Activated CD4-positive, alpha-beta T cell treated with anti-CD3 and anti-CD28 coated beads, Interleukin-2, Interleukin-6, amounts not matched to agents 100 ng/mL and 50 ng/mL, durations not matched to agents 16 hours and 8 hours (primary cell): ENCODE measurements at regions not wholly inside any gene's neighbourhood (a gene's known extent, or its start where the extent isn't known, plus 50 kb on each side); places are given as distances from the start of the nearest gene placed in this dataset.

Experiments used
- DNase-seq: peaks from one replicate; pipeline ENCODE4 v3.0.0-alpha.2; 2020

DNA sequence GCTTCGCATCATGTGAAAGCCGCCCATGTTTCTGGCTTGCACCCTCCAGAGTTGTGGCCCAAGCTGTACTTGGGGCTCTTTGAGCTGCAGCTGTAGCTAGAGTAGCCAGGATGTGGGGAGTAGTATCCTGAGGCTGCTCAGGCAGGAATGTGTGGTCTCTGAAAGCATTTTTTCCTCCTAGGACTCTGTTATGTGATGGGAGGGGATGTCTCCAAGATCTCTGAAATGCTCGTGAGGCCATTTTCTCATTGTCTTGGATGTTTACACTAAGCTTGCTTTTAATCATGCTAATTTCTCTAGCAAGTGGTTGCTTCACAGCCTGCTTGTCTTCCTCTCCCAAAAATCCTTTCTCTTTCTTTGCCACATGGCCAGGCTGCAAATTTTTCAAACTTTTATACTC, 687.6 kb downstream of the DCDC2C start:
- no peak for DNase-seq

DNA sequence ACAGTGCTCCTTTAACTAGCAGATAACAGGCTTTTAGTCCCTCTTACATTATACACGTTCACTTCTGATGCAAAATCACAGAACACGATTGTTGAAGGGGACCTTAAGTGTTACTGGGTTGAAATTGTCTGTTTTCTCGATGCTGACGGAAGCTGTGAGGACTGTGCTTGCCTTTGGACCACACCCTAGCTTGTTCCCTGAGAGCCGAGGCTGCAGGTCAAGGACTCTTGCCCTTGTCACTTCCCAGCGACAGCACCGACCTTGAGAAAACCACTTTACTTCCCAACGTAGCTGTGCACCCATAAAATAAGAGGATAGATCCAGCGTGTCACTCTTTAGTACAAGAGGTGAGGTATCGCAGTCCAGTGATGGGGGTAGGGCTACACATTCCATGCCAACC, 701.0 kb downstream of the DCDC2C start:
- no peak for DNase-seq

DNA sequence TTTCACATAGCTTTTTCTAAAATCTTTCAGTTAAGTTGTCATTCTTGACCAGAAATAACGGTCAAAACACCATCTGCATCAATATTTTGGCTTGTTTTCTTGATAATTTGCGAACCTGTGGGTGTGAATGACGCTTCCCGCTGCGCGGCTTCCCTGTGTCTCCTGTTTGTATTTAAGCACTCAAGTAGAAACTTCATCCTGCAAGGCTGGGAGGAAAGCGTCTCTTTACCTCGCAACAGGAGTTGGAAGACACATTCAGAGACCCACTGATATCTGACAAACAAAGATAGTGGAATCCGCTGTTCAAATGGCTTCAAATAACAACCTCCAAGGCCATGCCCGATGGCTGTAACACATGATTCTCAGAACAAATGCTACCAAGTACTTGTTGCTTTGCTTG, 704.9 kb downstream of the DCDC2C start:
- no peak for DNase-seq

DNA sequence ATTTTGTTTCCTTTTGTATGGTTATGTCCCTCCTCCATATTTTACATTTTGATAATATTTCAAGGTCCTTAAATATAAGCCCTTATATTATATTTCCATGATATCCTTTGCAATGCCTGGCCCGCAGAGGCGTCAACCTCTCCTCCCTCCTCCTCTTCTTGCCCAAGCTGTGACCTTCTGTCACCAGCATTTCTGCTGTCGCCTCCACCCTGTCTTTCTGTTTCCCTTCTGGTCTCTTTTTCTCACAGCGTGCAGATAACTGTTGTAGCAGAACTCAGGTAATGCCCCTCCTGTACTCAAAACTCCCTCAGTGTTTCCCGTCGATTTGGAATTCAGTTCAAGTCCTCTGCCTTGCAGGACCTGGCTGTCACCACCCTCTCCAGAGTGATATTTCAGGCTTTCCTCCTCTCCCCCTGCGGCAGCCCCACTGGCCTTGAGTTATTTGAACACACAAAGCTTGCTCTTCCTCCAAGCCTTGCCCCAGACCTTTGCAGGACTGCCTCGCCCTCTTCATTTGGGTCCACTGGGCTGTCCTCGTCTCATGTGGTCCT, 709.3 kb downstream of the DCDC2C start:
- DNase-seq, result no peak

DNA sequence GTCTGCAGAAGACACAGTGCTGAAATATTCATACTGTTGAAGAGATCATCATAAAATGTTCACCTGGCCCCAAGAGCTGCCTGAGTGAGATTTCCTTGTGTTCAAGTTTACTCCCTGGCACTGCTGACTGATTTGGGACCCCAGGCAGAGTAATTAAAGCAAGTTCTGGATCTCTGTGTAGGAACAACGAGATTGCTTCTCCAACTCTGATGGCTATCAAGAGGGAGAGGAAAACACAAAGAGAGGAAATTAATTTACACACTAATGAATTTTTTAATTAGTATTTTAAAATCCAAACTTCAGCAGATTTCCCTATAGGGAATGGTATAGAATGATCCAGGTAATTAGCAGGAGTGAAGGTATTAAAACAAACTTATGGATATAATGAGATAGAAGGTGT, 711.8 kb downstream of the DCDC2C start:
- no peak for DNase-seq

DNA sequence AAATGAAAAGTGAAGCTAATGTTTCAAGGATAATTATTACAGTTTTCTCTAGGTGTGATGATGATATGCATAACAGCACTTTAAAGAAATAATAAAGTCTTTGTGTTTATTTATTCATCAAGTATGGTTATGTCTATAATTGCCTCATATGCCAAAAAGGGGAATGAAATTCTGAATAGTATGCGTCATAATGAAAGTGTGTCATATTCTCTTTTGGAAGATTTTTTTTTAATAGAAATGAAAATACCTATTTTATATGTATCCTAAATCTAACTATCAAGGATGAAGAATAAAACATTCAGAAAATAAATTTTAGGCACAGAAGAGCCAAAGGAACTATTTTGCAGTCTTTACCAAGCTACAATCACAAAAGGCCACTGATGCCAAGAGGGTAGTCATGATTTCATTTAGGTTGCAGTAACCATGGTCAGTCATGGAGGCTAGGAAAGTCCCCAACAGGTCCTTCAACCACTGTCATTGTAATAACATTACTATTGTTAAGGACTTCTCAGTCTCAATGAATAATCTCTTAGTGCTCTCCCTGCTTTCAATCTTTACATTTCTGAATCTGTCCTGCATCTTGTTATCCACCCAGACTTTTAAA, 712.5 kb downstream of the DCDC2C start:
- no peak for DNase-seq

DNA sequence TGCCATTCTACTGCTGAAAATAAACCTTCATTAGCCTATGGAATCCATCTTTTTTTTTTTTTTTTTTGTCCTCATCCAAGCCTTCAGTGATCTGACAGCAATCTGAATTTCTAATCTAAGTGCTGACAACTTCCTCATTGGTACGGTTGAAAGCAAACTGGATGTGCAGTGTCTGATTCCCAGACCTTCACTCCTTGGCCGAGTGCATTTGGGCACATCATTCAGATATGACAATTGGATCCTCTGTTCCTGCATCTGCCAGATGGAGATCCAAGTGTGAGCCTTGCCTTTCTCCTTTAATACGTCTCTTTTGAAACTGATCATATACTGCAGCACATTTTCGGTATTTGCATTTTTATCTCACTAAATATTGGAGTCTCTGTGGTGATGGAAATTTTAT, 713.1 kb downstream of the DCDC2C start:
- DNase-seq, result no peak

DNA sequence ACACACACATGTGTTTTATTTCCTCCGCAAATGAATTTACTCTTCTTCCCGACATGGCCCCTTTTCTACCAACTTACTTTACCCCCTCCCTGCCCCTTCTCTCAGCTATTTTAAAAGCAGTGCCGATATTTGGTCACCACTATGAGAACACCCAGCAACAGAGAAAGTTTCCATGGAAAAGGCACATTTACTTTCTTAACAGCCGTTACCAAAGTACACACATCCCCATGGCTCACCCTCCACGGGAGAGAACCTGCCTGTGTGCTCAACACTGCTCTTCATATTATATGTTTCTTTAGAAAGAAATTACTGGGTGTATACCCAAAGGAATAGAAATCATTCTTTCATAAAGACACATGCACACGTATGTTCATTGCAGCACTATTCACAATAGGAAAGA, 714.4 kb downstream of the DCDC2C start:
- DNase-seq, result no peak

DNA sequence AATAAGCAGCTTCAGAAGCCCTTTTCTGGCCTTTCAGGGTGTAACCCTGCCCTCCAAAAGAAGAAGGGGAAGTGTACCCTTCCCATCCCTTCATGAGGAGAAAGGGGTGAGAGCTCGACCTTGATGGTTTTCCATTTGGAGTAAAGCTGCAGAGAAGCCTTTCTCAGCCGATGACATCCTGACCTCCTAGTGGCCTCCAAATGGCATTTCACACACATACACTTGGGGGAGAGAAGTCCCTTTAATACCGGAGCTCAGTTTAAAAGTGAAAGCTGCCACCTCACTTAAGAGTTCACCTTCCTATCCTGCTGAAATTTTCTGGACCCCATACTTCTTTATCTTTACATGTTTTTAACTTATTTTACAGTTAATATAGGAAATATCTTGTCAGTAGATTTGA, 716.7 kb downstream of the DCDC2C start:
- no peak for DNase-seq

DNA sequence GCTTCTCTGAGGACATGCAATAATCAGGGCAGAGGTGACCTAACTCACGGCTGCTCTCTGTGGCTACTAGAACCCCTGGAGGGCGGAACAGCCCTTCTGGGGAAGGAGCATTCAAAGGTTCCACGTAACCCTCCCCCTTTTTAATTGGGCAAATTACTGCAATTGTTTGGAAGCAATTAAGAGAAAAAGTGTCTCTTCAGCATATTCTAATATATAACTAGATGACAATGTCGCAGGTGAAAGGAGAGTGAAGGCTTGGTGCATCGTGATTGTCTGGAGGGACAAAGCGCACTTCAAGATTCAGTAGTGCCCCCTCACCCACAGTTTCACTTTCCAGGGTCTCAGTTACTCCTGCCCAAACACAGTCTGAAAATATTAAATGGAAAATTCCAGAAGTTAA, 720.8 kb downstream of the DCDC2C start:
- DNase-seq, result no peak

DNA sequence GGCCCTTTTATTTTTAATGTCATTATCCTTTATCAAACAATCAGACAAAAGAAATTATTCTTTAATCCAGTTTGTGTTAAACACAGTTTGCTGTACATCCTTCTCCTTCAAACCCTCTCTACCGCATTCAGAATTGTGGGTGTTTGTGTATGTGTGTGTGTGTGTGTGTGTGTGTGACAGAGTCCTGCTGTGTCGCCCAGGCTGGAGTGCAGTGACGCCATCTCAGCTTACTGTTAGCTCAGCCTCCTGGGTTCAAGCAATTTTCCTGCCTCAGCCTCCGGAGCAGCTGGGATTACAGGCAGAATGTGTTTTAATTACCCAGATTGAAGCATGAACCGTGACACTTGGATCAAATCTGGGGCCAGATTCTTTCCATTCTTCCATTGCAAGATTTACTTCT, 723.7 kb downstream of the DCDC2C start:
- DNase-seq, result no peak

DNA sequence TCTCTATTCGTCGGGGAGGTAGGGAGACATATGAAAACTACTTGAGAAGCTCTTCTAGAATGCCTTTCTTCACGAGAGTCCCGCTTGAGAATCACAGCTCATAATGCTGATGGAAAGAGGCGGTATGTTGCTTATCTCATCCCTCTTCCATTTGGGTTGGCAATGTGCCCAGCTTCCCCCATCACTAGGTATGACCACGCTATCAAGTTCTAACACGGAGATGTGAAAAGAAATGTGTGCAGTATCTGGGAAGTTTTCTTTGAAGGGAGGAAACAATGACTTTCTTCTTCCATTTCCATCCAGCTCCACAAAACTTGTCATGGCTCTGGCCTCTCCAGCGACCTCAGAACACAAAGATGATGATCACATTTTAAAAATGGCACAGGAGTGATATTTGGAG, 742.4 kb downstream of the DCDC2C start:
- no peak for DNase-seq

DNA sequence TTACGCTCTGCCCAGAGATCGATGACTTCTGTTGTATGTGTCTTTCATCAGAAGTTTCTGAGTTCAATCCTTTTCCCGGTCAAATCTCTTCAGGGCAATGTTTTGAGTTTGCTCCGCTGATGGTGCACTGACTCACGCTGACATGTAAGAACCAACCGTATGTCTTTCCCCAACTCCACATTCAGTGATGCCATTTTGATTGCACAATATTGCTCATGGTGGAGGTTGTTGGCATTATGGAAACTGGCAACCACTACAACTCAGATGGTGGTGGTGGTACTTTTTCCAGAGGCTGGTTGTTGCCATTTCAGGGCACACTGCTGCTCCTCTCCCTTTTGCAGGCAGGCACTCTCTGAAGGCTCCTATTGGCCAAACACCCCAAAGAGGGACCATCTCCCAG, 751.5 kb downstream of the DCDC2C start:
- DNase-seq, result no peak

DNA sequence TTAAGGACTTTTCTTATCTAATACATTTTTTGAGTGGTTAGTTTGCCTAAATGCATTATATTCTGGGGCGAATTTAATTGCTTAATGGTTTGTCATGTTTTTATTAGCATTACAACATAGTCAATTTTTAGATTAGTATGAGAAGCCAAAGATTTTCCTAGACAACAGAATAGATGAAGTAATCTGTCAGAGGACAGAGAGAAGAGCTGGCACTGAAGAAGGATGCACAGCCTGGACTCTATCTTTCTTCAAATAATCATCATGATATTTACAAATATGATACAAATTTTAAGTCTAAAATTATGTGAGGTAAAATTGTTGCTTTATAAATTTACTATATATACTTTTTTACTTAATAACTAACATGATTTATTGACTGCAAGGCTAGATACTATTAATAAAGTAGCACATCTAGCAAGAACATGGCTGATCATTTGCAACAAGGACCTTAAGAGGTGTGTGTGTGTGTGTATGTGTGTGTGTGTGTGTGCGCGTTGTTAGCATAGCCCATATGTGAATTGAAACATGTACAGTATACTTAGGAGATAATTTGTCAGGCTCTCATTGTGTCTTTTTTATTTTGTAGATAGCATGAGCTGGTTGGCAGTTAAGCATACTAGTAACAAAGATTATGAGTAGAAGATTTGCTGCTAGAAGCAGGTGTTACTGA, 752.2 kb downstream of the DCDC2C start:
- no peak for DNase-seq

DNA sequence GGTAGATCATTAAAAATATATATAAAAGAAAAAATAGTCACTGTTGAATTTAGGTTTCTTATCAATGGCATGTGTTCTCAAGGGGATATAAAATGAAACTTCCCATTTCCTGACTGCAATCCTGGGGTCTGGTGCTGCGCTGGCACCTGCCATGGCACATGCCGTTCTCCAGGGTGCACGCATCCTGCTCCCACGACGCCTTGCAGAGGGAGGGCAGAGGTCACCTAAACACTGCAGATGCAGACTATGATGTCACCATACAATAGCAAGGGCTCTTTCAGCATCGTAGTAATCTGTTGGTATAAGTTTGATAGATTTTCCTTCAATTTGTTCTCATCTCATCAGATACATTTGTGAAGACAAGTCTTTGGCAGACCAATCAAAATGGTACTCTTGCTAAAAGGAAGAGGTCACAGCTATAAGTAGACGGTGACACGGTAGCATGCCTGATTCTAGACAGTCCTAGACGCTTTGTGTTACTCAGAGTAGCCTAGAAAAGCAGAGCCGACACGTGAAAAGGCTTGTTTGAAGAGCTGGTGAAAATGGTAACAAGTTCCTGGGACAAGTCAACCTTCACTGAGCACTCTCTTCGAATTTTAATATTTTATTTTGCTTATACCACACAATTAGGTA, 761.4 kb downstream of the DCDC2C start:
- DNase-seq, result no peak

DNA sequence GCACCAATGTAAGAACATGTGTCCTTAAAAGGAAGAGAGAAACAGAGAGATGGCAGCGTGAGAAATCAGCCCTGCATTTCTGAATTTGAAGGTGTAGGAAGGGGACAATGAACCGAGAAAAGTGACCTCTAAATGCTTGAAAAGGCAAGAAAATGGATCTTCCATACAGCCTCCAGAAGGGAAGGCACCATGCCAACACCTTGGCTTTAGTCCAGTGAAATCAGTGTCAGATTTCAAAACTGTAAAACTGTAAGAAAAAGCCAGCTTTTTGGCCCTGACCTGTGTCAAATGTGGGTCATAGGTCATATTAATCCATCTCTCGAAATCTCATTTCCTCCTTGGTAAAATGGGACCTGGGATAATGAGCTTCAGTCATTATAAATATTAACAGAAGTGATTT, 762.3 kb downstream of the DCDC2C start:
- no peak for DNase-seq

DNA sequence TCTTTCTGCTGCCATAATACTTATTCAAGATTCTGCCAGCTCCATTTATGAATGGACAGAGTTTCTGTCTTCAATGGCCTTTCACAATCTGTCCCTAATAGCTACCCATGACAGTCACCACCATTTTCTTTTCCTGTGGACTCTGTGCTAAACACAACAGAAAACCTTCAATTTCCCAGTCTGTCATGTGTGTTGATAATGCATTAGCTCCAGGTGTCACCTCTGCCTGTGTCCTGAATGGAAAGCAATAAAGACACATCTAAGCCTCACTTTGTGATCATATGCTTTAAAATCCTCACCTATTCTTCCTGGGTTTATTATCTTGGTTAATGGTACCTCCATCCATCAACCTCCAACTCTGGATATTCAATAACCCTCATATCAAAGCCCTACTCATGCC, 772.2 kb downstream of the DCDC2C start:
- DNase-seq, result no peak

DNA sequence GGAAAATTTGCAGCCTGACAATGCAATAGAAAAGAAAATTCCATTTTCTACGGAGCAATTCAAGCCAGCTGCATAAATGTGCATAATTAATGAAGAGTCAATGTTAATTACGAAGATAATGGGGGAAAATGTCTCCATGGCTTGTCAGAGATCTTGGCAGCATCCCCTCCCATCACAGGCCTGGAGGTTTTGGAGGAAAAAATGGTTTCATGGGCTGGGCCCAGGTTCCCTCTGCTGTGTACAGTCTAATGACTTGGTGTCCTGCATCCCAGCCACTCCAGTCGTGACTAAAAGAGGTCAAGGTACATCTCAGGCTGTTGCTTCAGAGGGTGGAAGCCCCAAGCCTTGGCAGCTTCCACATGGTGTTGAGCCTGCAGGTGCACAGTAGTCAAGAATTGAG, 779.7 kb downstream of the DCDC2C start:
- no peak for DNase-seq

DNA sequence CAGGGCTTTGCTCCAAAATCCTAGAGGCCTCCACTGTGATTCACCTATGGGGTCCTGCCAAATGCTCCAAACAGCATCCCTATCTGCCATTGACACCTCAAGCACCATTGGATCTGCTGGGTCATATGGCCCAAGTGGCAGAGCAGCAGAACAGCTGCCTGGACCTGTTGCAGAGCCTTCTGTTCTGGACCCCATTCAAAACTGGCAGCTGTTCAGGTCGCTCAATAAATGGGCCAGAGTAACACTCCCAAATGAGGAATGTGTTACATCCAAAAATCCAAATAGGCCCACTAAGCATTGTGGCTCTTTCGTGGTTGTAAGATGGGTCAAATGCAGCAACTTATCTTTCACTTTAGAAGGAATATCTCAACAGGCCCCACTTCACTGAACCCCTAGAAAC, 783.6 kb downstream of the DCDC2C start:
- DNase-seq, result no peak

DNA sequence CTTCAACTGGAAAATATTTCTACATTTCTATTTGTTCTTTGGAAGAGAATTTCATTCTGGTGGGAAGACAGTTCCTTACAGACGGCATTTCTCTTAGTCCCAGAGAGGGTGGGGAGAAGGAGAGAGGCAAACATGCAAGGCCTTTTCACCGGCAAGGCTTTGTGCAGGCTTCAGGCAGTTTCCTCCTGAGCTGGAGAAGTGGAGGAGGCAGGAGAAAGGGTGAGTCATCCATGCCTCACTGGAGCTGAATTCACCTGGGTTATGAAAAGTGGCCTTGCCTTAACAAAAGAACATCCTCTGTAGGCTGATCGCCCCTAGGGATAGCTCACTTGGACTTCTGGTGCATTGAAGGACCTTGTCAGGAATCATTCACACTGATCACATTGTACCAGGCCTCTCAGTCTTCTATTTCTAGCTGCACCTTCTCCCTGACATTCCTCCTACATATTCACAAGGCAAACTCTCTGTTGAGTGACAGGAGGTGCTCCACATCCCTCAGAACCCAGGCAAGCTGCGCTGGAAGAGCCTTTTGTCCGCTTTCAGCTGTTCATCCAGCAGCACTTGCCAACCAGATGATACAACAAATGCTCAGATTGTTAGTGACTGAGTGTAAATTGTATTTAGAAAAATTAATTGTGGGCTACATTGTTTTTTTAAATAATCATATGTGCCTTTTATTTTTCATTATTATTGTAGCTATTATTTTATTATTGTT, 796.1 kb downstream of the DCDC2C start:
- DNase-seq, result no peak

DNA sequence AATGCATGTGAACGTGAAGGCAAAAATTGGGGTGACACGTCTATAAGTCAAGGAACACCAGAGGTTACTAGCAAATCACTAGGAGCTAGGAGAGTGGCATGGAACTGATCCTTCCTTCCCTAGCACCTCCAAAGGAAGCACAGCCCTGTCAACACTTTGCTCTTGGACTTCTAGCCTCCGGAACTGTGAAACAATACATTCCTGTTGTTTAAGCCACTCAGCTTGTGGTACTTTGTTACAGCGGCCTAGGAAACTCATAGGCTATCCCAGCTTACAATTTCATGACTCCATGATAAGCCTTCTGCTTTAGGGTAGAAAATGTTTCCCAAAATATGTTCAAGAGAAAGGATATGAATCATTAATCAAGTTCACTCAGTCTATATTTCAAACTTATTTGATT, 798.1 kb downstream of the DCDC2C start:
- DNase-seq, result no peak

DNA sequence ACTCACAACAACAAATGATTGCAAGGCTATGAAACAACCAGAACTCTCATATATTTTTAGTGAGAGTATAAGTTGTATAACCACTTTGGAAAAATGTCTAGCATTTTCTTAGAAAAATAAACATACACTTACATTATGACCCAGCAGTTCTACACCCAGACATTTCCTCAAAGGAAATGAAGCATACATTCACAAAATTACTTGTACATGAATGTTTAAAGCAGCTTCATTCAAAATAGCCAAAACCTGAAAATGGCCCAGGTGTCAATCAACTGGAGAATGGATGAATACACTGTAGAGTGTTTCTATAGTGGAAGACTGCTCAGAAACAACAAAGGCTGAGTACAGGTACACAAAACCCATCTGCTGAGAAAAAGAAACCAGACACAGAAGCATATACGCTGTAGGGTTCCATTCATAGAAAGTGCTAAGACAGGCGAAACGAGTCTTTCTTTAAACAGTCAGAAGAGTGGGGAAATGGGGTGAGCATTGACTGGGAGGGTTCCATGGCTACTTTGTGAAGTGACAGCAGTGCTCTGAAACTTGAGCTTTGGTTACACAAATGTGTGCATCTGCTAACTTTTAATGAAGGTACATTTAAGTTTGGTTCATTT, 799.0 kb downstream of the DCDC2C start:
- no peak for DNase-seq

DNA sequence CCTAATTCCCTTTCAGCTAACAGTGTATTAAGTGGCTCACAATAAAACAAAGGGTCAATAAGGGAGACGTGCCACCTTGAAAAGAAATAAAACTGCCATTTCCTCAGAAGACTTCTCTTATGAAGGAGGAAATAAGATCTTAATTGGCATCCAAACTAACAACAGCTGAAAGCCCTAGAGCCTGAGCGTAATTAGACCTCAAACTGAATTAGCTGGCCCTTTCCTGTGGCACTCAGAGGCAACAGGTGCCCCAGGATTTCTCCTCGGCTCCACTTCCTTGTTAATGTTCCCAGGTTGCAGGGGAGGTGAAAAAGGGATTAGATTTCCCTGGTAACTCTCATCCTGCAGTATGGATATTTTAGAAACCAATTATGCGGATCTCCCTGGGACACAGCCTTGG, 804.3 kb downstream of the DCDC2C start:
- DNase-seq, result no peak
